NCI-H2196 (cell line): ENCODE measurements at regions not wholly inside any gene's neighbourhood (a gene's known extent, or its start where the extent isn't known, plus 50 kb on each side); places are given as distances from the start of the nearest gene placed in this dataset.
"Not testable (repeated sequence)": the region's sequence is repeated elsewhere in the genome, so short reads cannot be mapped to it uniquely, and the experiment has no call there.

Experiments
- DNase-seq: peaks from one replicate; lab custom pipeline; 2025; ENCODE audit not compliant: unreplicated experiment; lab: John Stamatoyannopoulos, UW

GRCh38 chr12:124070394-124071074 is 97.5 kb downstream of the ZNF664 start:
- not testable (repeated sequence) for DNase-seq

DNA sequence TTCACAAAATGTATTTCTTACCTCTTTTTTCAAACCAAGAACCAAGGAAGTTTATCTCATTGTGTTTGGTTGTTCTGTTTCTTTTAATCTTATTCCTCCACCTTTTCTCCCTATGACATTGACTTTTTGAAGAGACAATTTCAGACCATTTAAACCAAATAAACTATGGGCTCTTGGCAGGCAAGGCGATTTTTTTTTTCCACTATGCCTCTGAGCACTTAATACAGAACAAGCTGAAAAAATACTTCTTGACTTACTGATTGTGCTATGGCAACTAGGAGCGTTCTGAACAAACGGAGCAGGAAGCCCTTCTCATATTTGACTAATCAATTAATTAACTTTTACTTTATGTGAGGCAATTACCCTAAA is 98.0 kb downstream of the ZNF664 start:
- no peak for DNase-seq

GRCh38 chr12:124073356-124074035 is 100.5 kb downstream of the ZNF664 start:
- no peak for DNase-seq

DNA sequence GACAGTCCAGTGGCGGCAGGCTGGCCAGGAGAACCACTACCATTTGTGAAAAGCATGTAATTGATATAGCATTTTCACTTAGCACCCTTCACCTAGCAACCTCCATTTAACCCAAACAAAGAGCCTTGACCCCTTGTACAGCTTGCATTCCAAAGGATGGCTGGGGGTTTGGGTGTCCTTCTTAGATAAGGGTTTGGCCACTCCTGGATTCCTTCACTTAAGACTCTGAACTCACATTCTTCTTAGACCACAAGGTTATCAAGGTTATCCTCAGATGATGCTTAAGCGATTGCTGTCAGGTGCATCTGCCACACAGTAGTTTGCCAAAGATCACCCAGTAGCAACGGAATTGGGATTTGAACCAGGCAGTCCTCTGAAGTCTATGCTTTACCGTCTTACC is 102.8 kb downstream of the ZNF664 start:
- DNase-seq: no peak

DNA sequence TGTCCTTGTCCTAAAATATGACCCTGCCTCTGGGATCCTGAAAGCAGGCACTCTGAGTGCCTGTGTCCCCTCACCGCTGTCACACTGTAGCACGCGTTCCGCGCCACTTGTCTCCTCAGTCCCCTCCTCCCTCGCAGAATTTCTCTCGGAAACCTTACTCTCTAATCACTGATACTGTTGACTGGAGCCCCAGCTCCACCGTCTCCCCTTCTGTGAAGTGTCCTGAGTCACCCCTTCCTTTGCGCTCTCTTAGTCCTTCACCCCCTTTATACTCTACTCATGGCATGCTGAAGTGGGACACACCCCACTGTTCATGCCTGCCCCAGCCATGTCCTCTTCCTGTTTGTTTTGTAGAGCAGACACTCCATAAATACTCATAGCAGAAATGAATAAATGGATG is 104.7 kb downstream of the ZNF664 start:
- DNase-seq: no peak

DNA sequence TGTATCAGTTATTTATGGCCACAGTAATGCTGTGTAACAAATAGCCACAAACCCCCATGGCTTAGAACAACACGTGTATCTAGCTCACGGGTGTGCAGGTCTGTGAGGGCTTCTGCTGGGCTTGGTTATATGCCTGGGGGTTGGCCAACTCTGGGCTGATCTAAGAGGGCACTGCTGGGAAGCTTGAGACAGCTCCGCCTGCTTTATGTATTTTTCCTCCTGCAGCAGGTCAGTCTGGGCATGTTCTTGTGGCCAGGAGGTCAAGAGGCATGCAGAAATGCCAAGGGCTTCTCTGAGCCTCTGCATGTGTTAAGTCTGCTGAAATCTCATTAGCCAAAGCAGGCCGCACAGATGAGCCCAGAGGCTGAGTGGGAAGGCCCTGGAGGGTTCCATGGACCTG is 105.8 kb downstream of the ZNF664 start:
- DNase-seq: no peak

GRCh38 chr12:124080649-124081048 is 107.6 kb downstream of the ZNF664 start:
- DNase-seq: no peak

DNA sequence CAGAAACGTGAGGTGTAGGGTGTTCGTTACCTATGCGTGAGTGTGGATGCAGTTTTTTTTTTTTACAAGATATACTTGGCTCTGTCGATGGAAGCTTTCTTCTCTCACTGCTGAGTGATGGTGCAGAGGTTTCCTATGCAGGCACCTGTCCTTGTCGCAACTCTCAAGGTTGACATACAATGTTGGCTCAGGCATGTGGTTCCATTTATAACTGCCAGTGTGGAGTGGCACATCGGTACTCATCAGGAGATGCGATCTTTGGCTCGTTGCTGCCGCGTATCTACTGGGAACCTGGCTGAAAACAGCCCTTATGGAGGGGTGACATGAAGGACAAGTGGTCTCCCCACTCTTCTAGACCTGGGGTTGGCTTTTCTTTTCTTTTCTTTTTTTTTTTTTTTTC is 109.0 kb downstream of the ZNF664 start:
- no peak for DNase-seq

- DNase-seq: no peak
These were observed 109.7 kb downstream of the ZNF664 start for GRCh38 chr12:124082687-124083086.

GRCh38 chr12:124083708-124084107 is 110.7 kb downstream of the ZNF664 start:
- no peak for DNase-seq

DNA sequence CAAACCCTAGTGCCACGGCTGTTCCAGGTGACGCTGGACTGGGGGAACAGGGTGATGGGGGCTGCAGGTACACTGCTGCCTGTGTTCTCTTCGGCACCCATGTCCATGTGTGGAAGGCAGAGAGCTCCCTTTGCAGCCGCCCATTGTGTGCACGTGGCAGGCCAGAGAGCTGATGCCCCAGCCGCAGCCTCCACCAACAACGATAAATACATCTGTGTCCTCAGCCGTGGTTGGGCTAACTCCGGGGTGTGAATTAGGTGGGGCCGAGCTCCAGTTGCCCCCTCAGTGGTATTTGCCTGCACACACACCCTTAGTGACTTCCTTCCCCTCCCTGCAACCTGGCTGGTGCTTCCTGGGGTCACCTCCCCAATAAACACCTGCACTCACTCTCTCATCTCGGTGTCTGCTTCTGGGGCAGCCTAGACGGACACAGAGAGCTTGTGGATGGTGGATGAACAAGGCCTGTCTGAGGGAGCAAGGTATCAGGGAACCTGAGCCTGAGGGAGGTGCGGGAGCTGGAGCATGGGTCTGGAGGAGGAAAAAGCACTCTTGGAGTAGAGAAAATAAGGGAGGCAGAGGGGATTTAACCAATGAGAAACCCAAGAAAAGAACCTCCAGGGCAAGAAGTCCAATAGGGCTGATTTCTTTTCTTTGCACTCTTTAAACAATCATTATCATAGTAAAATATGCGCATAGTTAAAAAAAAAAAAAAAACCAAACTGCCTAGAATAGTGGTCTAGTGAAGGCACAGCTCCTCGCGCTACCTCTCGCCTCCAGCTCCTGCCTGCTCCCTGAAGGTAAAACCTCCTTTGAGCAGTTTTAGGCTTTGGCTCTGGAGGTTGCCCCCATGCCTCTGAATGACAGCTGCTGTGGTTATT is 112.6 kb downstream of the ZNF664 start:
- no peak for DNase-seq

DNA sequence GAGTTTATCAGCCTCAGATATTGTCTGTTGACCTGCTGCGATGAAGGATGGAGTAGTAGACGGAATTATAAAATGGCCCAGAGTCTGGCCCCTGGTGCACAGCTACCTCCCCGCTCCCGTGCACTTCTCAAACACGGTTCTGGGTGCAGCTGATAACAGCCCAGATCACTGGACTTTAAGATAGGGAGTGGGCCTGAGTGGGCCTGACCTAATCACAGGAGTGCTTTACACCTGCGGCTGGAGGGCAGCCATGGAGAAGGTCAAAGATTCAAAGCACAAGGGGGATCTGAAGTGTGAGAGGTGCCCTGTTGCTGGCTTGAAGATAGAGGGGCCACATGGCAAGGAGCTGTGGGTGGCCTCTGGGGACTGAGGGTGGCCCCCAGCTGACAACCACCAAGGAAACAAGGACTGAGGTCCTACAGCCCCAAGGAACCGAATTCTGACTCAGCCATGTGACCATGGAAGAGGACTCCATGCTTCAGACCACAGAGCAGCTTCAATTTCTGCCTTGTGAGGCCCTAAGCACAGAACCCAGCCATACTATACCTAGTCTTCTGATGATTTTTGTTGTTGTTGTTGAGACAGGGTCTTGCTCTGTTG is 113.4 kb downstream of the ZNF664 start:
- no peak for DNase-seq

DNA sequence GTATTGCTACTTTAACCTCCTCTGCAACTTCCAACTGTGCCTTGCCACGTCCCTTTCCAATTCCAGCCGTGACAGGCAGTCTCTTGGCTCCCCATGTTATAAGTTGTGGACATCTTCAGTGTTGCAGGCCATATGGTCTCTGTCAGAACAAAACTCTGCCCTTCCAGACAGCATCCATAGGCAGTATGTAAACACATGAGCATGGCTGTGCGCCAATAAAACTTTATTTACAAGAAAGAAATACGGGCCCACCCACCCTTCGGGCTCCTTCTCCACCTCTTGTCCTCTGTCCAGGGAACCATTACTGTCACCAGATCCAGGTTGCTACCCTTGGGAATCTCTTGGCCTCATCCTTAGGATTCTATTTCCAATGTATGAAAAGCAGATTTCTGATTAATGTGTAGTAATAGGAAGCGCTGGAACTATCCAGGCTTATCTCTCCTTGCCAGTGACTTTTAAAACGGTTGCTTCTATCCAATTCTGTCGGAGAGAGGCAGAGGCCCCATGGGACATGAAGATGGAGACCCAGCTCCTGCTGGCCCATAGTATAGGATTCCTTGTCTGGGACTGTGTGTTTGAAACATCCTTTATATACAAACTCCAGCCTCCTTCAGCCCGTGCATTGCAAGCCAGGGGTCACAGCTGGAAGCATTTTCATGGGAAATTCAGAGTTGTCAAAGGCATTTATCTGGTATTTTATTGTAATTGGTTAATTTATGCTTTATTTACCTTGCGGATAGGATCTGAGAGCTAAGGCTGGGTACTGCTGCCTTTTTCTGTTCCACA is 114.4 kb downstream of the ZNF664 start:
- DNase-seq: no peak

DNA sequence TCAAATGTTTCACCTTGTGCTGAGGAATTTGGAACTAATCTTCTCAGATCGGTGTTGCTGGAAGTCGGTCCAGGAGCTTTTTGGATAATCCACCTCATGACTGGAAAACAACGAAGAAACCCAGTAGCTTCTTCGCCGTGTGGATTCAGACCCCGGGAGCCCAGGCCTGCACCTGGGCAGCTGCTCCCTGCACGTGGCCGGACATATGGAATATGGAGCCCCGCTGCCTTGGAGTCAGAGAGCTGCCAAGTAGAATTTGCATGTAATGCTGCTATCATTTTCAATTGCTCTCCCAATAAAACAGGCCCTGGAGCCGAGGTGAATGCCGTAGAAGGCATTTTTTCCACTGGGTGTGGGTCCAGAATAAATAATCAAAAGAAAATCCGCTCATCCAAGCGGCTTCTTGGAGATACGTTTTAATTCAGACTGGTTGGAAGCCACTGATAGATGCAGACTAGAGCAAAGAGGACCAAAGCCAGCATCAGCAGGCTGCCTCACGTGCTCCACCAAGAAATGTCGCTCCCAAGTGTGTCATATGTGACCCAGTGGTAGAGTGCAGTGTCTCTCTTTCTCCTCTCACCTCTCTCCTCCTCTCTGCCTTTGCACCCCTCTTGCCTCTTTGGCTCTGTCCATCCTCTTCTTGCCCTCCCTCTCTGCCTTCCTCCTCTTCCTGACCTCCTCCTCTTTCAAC is 115.3 kb downstream of the ZNF664 start:
- DNase-seq: no peak

- not testable (repeated sequence) for DNase-seq
These were observed 116.3 kb downstream of the ZNF664 start for GRCh38 chr12:124089181-124089914.

GRCh38 chr12:124091835-124092234 is 118.8 kb downstream of the ZNF664 start:
- DNase-seq: no peak

DNA sequence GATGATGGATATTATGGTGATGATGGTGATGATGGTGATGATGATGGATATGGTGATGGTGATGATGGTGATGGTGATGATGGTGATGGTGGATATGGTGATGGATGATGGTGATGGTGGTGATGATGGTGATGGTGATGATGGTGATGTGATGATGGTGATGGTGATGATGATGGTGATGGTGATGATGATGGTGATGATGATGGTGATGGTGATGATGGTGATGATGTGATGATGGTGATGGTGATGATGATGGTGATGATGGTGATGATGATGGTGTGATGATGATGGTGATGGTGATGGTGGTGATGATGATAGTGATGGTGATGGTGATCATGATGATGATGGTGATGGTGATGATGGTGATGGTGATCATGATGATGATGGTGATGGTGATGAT is 119.5 kb downstream of the ZNF664 start:
- DNase-seq: not testable (repeated sequence)

GRCh38 chr12:124093297-124093696 is 120.3 kb downstream of the ZNF664 start:
- DNase-seq: no peak

GRCh38 chr12:124094188-124094587 is 121.2 kb downstream of the ZNF664 start:
- no peak for DNase-seq
